GM12878 (cell line): ENCODE measurements at regions not wholly inside any gene's neighbourhood (a gene's known extent, or its start where the extent isn't known, plus 50 kb on each side); places are given as distances from the start of the nearest gene placed in this dataset.

ENCODE experiments used
- BACH1 ChIP-seq: fragments of 450-650 bp; IDR thresholded peaks from 2 replicates; pipeline ENCODE4 v1.6.1; 2017; ENCODE audit warnings: mild to moderate bottlenecking, borderline replicate concordance
- EZH2 ChIP-seq: IDR thresholded peaks from 2 replicates; pipeline ENCODE4 v1.6.1; 2012; ENCODE audit warnings: low read depth, mild to moderate bottlenecking, control low read depth, inconsistent platforms, low read length, borderline replicate concordance; ENCODE audit not compliant: control insufficient read depth
- KDM1A ChIP-seq: fragments of 200-600 bp; sonication (generic); IDR thresholded peaks from 2 replicates; pipeline ENCODE4 v1.6.1; 2016; ENCODE audit warnings: borderline replicate concordance
- MXI1 ChIP-seq: fragments of 150-350 bp; IDR thresholded peaks from 2 replicates; pipeline ENCODE4 v1.6.1; 2011; ENCODE audit warnings: low read depth, mild to moderate bottlenecking, inconsistent platforms, low read length, improper control_type of control experiment
- PAX5 ChIP-seq: IDR thresholded peaks from 2 replicates; pipeline ENCODE4 v1.6.1; 2011; ENCODE audit warnings: low read depth, low read length, borderline replicate concordance
- POLR2A ChIP-seq: IDR thresholded peaks from 2 replicates; pipeline ENCODE4 v1.6.1; 2011; ENCODE audit warnings: low read depth, mild to moderate bottlenecking, low read length
- SREBF2 ChIP-seq: IDR thresholded peaks from 2 replicates; pipeline ENCODE4 v1.6.1; 2012; ENCODE audit warnings: mild to moderate bottlenecking, low read length

GRCh38 chr16:48014349-48015135 is 141.3 kb downstream of the ABCC12 start:
- TF ChIP-seq BACH1: no peak
- TF ChIP-seq POLR2A: no peak
- no peak for TF ChIP-seq EZH2
- TF ChIP-seq SREBF2: no peak
- no peak for TF ChIP-seq MXI1
- TF ChIP-seq KDM1A: no peak
- TF ChIP-seq PAX5: no peak
